Activated CD4-positive, alpha-beta T cell treated with anti-CD3 and anti-CD28 coated beads for 36 hours (primary cell): ENCODE measurements at regions not wholly inside any gene's neighbourhood (a gene's known extent, or its start where the extent isn't known, plus 50 kb on each side); places are given as distances from the start of the nearest gene placed in this dataset.
"Not testable (repeated sequence)": the region's sequence is repeated elsewhere in the genome, so short reads cannot be mapped to it uniquely, and the experiment has no call there.

Experiments used
- ATAC-seq: fragments of 200-7000 bp; cut with Tn5 transposase; one replicate; pipeline ENCODE4 v1.10.0; 2021; ENCODE audit warnings: mild to moderate bottlenecking, moderate library complexity
- CTCF ChIA-PET: fragments of 350-600 bp; sonication (Branson Sonifier 250); formaldehyde crosslinking; loops from one replicate; lab custom pipeline; 2021; ENCODE audit warnings: antibody characterized with exemption; lab: Charles Lee
- POLR2A ChIA-PET: fragments of 350-600 bp; sonication (Branson Sonifier 250); formaldehyde crosslinking; loops from one replicate; lab custom pipeline; 2021; ENCODE audit warnings: antibody characterized with exemption, inconsistent platforms; lab: Charles Lee
- DNase-seq: peaks from one replicate; pipeline ENCODE4 v3.0.0-alpha.2; 2020
- H3K27ac Mint-ChIP-seq: one replicate; pipeline ENCODE4 v1.8.0; 2021; ENCODE audit warnings: mixed read lengths
- H3K27me3 Mint-ChIP-seq: one replicate; pipeline ENCODE4 v1.8.0; 2021; ENCODE audit warnings: mixed read lengths
- H3K36me3 Mint-ChIP-seq: one replicate; pipeline ENCODE4 v1.8.0; 2021; ENCODE audit warnings: low read depth, mixed read lengths
- H3K4me1 Mint-ChIP-seq: one replicate; pipeline ENCODE4 v1.8.0; 2021; ENCODE audit warnings: mixed read lengths
- H3K4me3 Mint-ChIP-seq: one replicate; pipeline ENCODE4 v1.8.0; 2021; ENCODE audit warnings: mild to moderate bottlenecking, moderate library complexity, mixed read lengths
- H3K9me3 Mint-ChIP-seq: one replicate; pipeline ENCODE4 v1.8.0; 2021; ENCODE audit warnings: low read depth, mixed read lengths
- intact Hi-C, 2 experiments: fragments of 100-400 bp; cut with DNase I in 1 of 2; cut with micrococcal nuclease in 1 of 2; formaldehyde crosslinking; loops; one replicate each; pipeline versions ENCODE4 v1.14.2 to v1.15.1; 2022 to 2024; cut with DNase I, micrococcal nuclease

- intact Hi-C loops: no loop called here
- no peak for DNase-seq
- ChIA-PET CTCF (interaction anchor here (1.1 kb wide), 1 partner anchor 15 kb away, joined by 3 read pairs; no protein-coding TSS in a partner anchor), POLR2A (interaction anchor here (0.6 kb wide), 1 partner anchor 844 kb away, joined by 3 read pairs; no protein-coding TSS in a partner anchor)
- Mint-ChIP-seq H3K36me3 (no peaks in the 10 kb centered on the region), H3K27ac (no peak overlapping the region), H3K4me3 (no peak overlapping the region), H3K27me3 (no peaks in the 10 kb centered on the region), H3K9me3 (no peaks in the 10 kb centered on the region), H3K4me1 (no peaks in the 10 kb centered on the region)
- no peak for ATAC-seq
Measured at GRCh38 chr5:57429513-57430120, 53.0 kb downstream of the ACTBL2 start.

DNA sequence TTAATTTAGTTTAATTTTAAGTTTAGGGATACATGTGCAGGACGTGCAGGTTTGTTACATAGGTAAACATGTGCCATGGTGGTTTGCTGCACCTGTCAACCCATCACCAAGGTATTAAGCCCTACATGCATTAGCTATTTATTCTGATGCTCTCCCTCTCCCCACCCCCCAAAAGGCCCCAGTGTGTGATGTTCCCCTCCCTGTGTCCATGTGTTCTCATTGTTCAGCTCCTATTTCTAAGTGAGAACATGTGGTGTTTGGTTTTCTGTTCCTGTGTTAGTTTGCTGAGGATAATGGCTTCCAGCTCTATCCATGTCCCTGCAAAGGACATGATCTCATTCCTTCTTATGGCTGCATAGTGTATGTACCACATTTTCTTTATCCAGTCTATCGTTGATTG lies 53.6 kb downstream of the ACTBL2 start:
- DNase-seq, H3K4me3 Mint-ChIP-seq, H3K36me3 Mint-ChIP-seq, H3K27me3 Mint-ChIP-seq, H3K4me1 Mint-ChIP-seq, intact Hi-C loops, ATAC-seq, H3K9me3 Mint-ChIP-seq, H3K27ac Mint-ChIP-seq: not testable (repeated sequence)
- CTCF ChIA-PET: interaction anchor here (0.5 kb wide), 1 partner anchor 1034 kb away, joined by 4 read pairs; no protein-coding TSS in a partner anchor
- POLR2A ChIA-PET: interaction anchor here (0.6 kb wide), 1 partner anchor 843 kb away, joined by 3 read pairs; no protein-coding TSS in a partner anchor

GRCh38 chr5:57422993-57423392 lies 59.6 kb downstream of the ACTBL2 start:
- H3K4me1 Mint-ChIP-seq: no peaks in the 10 kb centered on the region
- intact Hi-C loops: no loop called here
- no peaks in the 10 kb centered on the region for H3K9me3 Mint-ChIP-seq
- ATAC-seq (no peak), DNase-seq (no peak)
- H3K27ac Mint-ChIP-seq: no peak overlapping the region
- ChIA-PET POLR2A (no interaction called here), CTCF (interaction anchor here (0.8 kb wide), 1 partner anchor 80 kb away, joined by 3 read pairs; no protein-coding TSS in a partner anchor)
- H3K27me3 Mint-ChIP-seq: no peaks in the 10 kb centered on the region
- no peak overlapping the region for H3K4me3 Mint-ChIP-seq
- H3K36me3 Mint-ChIP-seq: no peaks in the 10 kb centered on the region

- intact Hi-C loops: no loop called here
- CTCF ChIA-PET: interaction anchor here (0.8 kb wide), 1 partner anchor 79 kb away, joined by 3 read pairs; no protein-coding TSS in a partner anchor
- Mint-ChIP-seq H3K27me3 (no peaks in the 10 kb centered on the region), H3K4me1 (no peaks in the 10 kb centered on the region), H3K36me3 (no peaks in the 10 kb centered on the region), H3K9me3 (no peaks in the 10 kb centered on the region), H3K27ac (no peak overlapping the region), H3K4me3 (no peak overlapping the region)
- DNase-seq (no peak), ATAC-seq (no peak)
- POLR2A ChIA-PET: no interaction called here
Measured at GRCh38 chr5:57422341-57422740, 60.3 kb downstream of the ACTBL2 start.

DNA sequence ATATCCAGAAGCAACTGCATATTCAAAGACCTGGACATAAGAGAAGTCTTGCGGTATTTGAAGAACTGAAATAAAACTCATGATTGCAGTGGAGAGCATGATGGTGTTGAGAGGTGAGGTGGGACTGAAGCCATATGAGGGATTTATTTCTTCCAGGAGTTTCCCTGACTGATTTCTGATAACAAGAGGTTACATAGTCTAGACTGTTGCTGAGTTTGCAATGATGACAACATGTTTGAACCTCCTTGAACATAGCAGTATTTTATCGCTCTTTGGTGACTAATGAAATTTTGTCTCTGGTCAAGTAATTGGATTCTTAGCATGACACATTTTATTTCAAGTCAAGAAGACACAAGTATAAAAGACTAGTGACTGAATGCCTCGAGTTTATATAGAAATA lies 61.8 kb downstream of the ACTBL2 start:
- no peak for DNase-seq
- Mint-ChIP-seq H3K27me3 (no peaks in the 10 kb centered on the region), H3K36me3 (no peaks in the 10 kb centered on the region), H3K9me3 (no peaks in the 10 kb centered on the region), H3K4me3 (no peak overlapping the region), H3K4me1 (no peaks in the 10 kb centered on the region), H3K27ac (no peak overlapping the region)
- POLR2A ChIA-PET: no interaction called here
- intact Hi-C loops: no loop called here
- ATAC-seq: no peak
- CTCF ChIA-PET: interaction anchor here (0.8 to 1.0 kb wide), 2 partner anchors 14 to 84 kb away, joined by 4 read pairs; no protein-coding TSS in a partner anchor

- no peaks in the 10 kb centered on the region for H3K36me3 Mint-ChIP-seq
- H3K4me1 Mint-ChIP-seq: no peaks in the 10 kb centered on the region
- H3K27me3 Mint-ChIP-seq: no peaks in the 10 kb centered on the region
- intact Hi-C loops: no loop called here
- ATAC-seq: no peak
- no peaks in the 10 kb centered on the region for H3K9me3 Mint-ChIP-seq
- POLR2A ChIA-PET: no interaction called here
- no peak for DNase-seq
- no peak overlapping the region for H3K4me3 Mint-ChIP-seq
- CTCF ChIA-PET: no interaction called here
- H3K27ac Mint-ChIP-seq: no peak overlapping the region
Measured at GRCh38 chr5:57417971-57418370, 64.6 kb downstream of the ACTBL2 start.

DNA sequence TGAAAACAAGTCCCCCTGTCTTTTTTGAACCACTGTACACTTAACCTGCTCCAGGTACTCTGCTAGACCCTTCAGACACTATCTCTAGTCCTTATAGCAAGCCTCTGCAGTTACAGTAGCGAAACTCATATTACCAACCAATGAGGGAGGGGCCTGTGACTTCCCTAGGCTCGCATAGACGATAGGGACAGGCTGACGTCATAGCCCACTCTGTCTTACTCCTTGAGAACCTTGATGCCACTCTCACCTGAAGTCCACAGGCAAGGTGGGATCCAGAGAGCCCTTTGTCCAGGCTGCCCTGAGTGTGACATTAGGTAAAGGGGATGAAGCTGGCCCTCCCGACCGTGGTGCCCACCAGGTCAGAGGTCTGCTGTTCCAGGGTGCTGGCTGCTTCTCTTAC lies 65.3 kb downstream of the ACTBL2 start:
- DNase-seq (no peak), ATAC-seq (no peak)
- intact Hi-C loops: no loop called here
- Mint-ChIP-seq H3K4me3 (no peak overlapping the region), H3K4me1 (no peaks in the 10 kb centered on the region), H3K36me3 (no peaks in the 10 kb centered on the region), H3K27ac (no peak overlapping the region), H3K27me3 (no peaks in the 10 kb centered on the region), H3K9me3 (no peaks in the 10 kb centered on the region)
- POLR2A ChIA-PET: no interaction called here
- CTCF ChIA-PET: interaction anchor here (0.7 kb wide), 1 partner anchor 10 kb away, joined by 3 read pairs; no protein-coding TSS in a partner anchor

GRCh38 chr5:57416278-57416994 lies 66.2 kb downstream of the ACTBL2 start:
- Mint-ChIP-seq H3K36me3 (no peaks in the 10 kb centered on the region), H3K27me3 (no peaks in the 10 kb centered on the region), H3K9me3 (no peaks in the 10 kb centered on the region), H3K4me1 (no peaks in the 10 kb centered on the region), H3K4me3 (no peak overlapping the region), H3K27ac (no peak overlapping the region)
- DNase-seq: no peak
- no peak for ATAC-seq
- intact Hi-C loops: no loop called here
- CTCF ChIA-PET: interaction anchor here (0.7 to 1.1 kb wide), 2 partner anchors 11 to 77 kb away, joined by 3 read pairs; no protein-coding TSS in a partner anchor
- POLR2A ChIA-PET: no interaction called here

GRCh38 chr5:57414857-57415256 lies 67.8 kb downstream of the ACTBL2 start:
- Mint-ChIP-seq H3K27ac (no peak overlapping the region), H3K27me3 (no peaks in the 10 kb centered on the region), H3K36me3 (no peaks in the 10 kb centered on the region), H3K9me3 (no peaks in the 10 kb centered on the region), H3K4me1 (no peaks in the 10 kb centered on the region), H3K4me3 (no peak overlapping the region)
- DNase-seq (no peak), ATAC-seq (no peak)
- intact Hi-C loops: no loop called here
- POLR2A ChIA-PET: no interaction called here
- CTCF ChIA-PET: interaction anchor here (0.6 to 1.1 kb wide), 3 partner anchors 9 to 73 kb away, joined by 3 read pairs; no protein-coding TSS in a partner anchor

GRCh38 chr5:57414191-57414590 lies 68.4 kb downstream of the ACTBL2 start:
- CTCF ChIA-PET: interaction anchor here (1.1 kb wide), 1 partner anchor 8 kb away, joined by 3 read pairs; no protein-coding TSS in a partner anchor
- intact Hi-C loops: no loop called here
- no peak overlapping the region for H3K4me3 Mint-ChIP-seq
- H3K27me3 Mint-ChIP-seq: no peaks in the 10 kb centered on the region
- H3K9me3 Mint-ChIP-seq: no peaks in the 10 kb centered on the region
- no peak overlapping the region for H3K27ac Mint-ChIP-seq
- ATAC-seq: no peak
- H3K4me1 Mint-ChIP-seq: no peaks in the 10 kb centered on the region
- no peaks in the 10 kb centered on the region for H3K36me3 Mint-ChIP-seq
- POLR2A ChIA-PET: no interaction called here
- DNase-seq: no peak

- DNase-seq (no peak), ATAC-seq (no peak)
- CTCF ChIA-PET: interaction anchor here (0.6 to 0.7 kb wide), 2 partner anchors 238 to 1340 kb away, joined by 3 read pairs; no protein-coding TSS in a partner anchor
- POLR2A ChIA-PET: no interaction called here
- H3K4me3 Mint-ChIP-seq: no peak overlapping the region
- H3K36me3 Mint-ChIP-seq: no peaks in the 10 kb centered on the region
- H3K4me1 Mint-ChIP-seq: no peaks in the 10 kb centered on the region
- H3K27ac Mint-ChIP-seq: no peak overlapping the region
- intact Hi-C loops: no loop called here
- no peaks in the 10 kb centered on the region for H3K9me3 Mint-ChIP-seq
- H3K27me3 Mint-ChIP-seq: no peaks in the 10 kb centered on the region
Measured at GRCh38 chr5:57413145-57413544, 69.5 kb downstream of the ACTBL2 start.
